H1 (cell line): ENCODE measurements at regions not wholly inside any gene's neighbourhood (a gene's known extent, or its start where the extent isn't known, plus 50 kb on each side); places are given as distances from the start of the nearest gene placed in this dataset.

Source experiments
- RNF2 ChIP-seq: fragments of 200-900, 300-1000 bp; sonication (generic); IDR thresholded peaks from 2 replicates; pipeline ENCODE4 v1.7.1; 2016; ENCODE audit warnings: borderline replicate concordance, low read depth, mild to moderate bottlenecking, antibody characterized with exemption, low read length; ENCODE audit not compliant: poor library complexity, severe bottlenecking; ENCODE audit errors: missing control alignments
- YY1 ChIP-seq: IDR thresholded peaks from 2 replicates; pipeline ENCODE4 v1.6.1; 2011; ENCODE audit warnings: low read depth, mild to moderate bottlenecking, low read length

DNA sequence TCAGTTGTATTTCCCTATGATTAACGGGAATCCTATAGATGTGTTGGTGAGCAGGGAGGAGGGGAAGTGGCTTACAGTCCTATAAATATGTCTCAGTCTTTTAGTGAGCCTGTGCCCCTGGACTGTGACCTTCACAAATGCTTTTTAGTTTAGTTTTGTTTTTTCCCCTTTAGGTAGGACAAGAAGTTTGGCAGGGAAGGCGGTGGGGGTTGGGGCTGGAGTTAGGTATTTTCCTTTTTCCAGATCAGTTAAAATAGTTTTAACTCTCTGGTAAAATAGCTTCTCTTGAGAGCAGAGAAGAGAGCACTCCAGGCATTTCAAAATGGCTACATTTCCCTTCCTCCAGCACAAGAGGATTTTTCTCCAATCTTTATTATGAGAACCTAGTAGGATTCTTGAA, 272.1 kb downstream of the SPATA31D1 start:
- TF ChIP-seq YY1 (no peak), RNF2 (no peak)
